C4-2B (cell line): ENCODE measurements at regions not wholly inside any gene's neighbourhood (a gene's known extent, or its start where the extent isn't known, plus 50 kb on each side); places are given as distances from the start of the nearest gene placed in this dataset.
"Not testable (repeated sequence)": the region's sequence is repeated elsewhere in the genome, so short reads cannot be mapped to it uniquely, and the experiment has no call there.

Experiments
- H3K27ac ChIP-seq: fragments of 450-650 bp; 2 replicates; pipeline ENCODE4 v1.5.1; 2017
- ZFX ChIP-seq: fragments of 450-650 bp; IDR thresholded peaks from 2 replicates; pipeline ENCODE4 v1.6.1; 2017
- TF ChIP-seq, protein P1 (sequence below): fragments of 450-650 bp; conservative IDR thresholded peaks from 2 replicates; pipeline ENCODE4 v1.5.1; 2017; ENCODE audit warnings: mild to moderate bottlenecking

DNA sequence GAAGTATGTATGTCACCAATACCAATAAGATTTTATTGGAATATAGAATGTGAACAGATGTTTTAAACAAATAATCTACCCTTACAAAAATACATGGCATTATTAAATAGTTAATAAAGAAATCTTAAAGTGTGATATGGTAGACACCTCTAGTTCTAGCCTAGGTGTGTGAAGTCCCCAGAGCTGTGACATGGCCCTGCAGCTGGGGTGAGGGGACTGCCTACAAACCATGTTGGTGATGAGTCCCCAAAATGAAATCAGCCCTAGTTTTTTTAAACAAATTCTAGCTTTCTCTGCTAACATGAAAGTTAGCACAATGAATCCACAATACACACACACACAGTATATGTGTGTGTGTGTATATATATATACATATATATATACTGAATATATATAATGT is 195.1 kb upstream of the RPS23 start:
- H3K27ac ChIP-seq, result no peak overlapping the region
- no peak for TF ChIP-seq ZFX
- TF ChIP-seq, protein P1, sequence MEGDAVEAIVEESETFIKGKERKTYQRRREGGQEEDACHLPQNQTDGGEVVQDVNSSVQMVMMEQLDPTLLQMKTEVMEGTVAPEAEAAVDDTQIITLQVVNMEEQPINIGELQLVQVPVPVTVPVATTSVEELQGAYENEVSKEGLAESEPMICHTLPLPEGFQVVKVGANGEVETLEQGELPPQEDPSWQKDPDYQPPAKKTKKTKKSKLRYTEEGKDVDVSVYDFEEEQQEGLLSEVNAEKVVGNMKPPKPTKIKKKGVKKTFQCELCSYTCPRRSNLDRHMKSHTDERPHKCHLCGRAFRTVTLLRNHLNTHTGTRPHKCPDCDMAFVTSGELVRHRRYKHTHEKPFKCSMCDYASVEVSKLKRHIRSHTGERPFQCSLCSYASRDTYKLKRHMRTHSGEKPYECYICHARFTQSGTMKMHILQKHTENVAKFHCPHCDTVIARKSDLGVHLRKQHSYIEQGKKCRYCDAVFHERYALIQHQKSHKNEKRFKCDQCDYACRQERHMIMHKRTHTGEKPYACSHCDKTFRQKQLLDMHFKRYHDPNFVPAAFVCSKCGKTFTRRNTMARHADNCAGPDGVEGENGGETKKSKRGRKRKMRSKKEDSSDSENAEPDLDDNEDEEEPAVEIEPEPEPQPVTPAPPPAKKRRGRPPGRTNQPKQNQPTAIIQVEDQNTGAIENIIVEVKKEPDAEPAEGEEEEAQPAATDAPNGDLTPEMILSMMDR, result no peak

DNA sequence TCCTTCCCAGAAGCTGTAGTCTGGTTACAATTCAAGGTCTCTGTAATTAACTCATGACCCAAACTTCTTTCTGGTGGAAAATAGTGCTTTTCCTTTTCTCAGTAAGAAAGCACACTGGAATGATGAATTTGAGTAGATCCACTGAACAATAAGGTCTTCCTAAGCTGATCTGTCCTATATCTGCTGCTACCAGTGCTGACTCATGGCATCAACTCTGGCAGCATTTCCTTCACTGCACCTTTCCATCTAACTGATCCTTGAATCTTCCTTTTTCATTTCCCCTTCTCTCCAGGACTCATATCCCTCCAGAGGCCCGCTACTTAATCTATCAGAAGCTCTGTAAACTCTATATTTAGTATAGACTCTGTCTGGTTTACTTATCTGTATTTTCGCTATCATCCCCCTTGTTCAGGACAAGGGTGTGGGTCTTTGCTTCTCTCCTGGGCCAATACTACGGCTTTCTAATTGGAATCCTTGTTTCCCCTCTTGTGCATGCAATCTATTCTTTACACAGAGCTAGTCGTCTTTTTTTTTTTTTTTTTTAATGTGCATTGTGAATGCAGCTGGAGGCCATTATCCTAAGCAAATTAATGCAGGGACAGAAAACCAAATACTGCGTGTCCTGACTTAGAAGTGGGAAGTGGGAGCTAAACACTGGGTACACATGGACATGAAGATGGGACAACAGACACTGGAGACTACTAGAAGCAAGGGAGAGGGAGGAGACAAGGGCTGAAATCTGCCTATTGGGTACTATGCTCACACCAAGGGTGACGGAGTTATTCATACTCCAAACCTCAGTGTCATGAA is 192.2 kb upstream of the RPS23 start:
- no peak overlapping the region for H3K27ac ChIP-seq

DNA sequence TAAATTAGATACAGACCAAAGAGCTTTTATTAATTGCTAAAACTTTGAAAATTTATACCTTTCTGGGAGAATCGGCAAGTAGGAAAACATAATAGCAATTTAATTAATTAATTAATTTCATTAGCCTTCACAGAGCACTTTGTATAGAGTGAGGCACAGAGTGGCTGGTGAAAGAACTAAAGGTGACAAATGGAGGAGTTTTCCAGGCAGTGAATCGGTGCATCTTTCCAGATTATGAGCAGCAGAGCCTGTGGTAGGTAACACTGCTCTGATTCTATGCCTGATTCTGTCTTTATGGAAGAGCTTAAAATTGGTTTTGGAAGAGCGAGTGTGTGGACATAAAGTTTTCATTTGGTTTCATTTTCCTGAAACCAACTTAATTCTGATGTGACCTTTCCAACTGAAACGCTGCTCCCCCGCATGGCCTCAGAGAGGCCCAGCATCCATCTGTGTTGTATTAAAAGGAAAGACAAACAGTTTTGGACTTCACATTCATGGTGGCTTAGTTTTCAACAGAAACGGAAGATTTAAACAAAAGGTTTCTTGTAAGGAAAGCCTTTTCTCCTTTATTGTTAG is 188.9 kb upstream of the RPS23 start:
- no peak overlapping the region for H3K27ac ChIP-seq
- TF ChIP-seq ZFX, result no peak
- TF ChIP-seq, protein P1, result no peak

More for the DNA sequence above, 192.2 kb upstream of the RPS23 start:
- TF ChIP-seq, protein P1, result no peak
- TF ChIP-seq ZFX, result no peak

DNA sequence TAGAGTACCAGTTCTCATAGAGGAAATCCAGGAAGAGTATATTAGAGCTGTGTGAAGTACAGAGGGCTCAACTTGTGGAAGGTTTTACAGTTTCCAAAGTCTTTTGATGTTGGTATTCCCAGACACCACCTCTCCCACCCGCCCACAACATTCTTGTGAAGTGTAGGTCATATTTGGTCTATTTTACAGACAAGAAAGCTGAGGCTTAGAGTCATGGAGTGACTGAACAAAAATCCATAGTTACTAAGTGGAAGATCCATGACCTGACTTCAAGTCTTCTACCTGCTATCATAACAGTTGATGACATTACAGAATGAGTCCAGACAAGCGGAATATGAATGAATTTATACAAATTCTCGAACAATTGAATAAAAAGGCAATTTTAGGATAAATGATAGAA is 187.1 kb upstream of the RPS23 start:
- H3K27ac ChIP-seq, result no peak overlapping the region
- TF ChIP-seq, protein P1, result no peak
- no peak for TF ChIP-seq ZFX

DNA sequence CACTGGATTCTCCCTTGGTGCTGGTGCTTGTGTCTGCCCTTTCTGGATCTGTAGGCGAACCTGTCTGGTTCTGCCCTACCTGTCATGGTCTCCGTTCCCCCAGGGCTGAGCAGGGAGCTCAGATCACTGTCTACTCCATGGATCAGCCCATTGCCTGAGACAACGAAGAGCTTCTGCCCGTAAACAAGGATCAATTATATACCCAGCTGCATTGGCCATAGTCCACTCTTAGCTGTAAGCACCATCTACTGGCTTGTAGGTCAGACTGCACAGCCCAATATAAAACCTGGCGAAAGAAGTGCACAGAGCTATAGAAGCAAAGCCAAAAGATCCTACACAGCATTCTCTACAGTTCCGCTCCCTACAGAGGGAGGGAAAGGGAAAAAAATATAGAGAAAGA is 181.5 kb upstream of the RPS23 start:
- H3K27ac ChIP-seq, result no peak overlapping the region

DNA sequence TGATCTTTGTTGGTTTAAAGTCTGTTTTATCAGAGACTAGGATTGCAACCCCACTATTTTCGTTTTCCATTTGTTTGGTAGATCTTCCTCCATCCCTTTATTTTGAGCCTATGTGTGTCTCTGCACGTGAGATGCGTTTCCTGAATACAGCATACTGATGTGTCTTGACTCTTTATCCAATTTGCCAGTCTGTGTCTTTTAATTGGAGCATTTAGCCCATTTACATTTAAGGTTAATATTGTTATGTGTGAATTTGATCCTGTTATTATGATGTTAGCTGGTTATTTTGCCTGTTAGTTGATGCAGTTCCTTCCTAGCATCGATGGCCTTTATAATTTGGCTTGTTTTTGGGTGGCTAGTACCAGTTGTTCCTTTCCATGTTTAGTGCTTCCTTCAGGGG is 177.2 kb upstream of the RPS23 start:
- H3K27ac ChIP-seq, result not testable (repeated sequence)

More for the DNA sequence above, 181.5 kb upstream of the RPS23 start:
- TF ChIP-seq, protein P1, result no peak
- no peak for TF ChIP-seq ZFX

DNA sequence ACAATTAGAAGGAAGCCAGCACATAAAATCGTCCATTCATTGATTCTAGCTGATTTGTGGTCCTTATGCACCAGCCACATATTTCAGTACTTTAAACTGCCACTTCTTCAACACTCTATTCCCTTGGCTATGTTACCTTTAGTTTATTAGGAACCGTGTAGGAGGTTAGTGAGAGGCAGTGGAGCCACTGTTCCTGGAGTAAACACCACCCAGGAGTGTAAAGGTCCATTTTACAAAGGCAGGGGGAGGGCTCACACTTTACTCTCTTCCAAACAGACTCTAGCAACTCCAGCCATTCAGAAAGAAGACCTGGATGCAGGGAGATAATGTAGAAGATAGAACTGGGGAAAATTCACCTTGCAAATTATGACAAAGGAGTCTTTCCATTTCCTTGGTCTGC is 170.2 kb upstream of the RPS23 start:
- TF ChIP-seq, protein P1, result no peak
- TF ChIP-seq ZFX, result no peak
- H3K27ac ChIP-seq, result no peak overlapping the region
